ENCODE measurements at regions not wholly inside any gene's neighbourhood (a gene's known extent, or its start where the extent isn't known, plus 50 kb on each side); places are given as distances from the start of the nearest gene placed in this dataset.

DNA sequence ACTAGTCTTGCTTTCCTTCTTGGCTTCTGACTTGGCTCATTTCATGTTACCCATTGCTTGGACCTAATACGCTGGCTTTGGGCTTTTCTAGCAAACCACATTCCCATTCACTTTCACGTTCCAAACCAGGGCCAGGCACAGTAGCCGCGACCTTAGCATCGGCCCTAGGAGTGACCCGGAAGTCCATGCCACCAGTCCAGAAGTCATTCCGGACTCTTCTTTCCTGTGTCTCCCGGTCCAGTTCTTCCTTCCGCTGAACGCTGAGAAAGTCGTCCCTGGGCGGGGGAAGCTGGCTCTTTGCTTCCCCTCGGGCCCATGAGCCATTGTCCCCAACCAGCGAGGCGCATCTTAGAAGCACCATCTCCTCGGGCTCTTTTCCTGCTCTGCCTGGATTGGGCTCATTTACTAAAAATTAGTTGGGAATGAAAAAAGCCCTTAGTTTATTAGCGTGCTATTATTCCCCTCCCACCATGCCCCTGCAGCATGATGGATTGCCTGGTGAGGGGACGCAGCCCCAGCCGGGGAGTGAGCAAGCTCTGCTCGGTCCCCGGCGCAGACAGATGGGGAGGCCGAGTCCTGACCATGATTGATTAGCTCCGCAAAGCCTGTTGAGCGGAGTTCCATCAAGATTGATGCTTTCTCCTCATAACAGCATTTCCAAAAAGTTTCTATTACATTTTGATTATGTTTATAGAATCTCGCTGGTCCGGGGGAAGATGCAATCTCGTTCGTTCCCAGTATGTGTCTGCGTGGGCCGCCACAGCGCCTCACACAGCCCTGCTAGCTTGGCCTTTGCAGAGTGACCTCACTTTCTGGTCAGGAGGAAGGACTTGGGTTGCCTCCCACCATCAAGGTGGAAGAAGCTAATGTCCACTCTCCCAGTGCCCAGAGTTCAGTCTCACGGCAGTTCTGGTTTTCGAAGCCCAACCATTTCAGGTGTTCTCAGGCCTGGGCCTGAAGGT lies 115.1 kb upstream of the TOP1 start:
- Histone ChIP-seq H3K27me3 (ENCODE audit: control insufficient read depth, insufficient read depth, low read length) (no peaks in the 10 kb centered on the region), H3K4me3 (ENCODE audit: low read depth, low read length) (no peak overlapping the region), H3K36me3 (ENCODE audit: control insufficient read depth, insufficient read depth, low read length) (no peaks in the 10 kb centered on the region)
- no peak for TF ChIP-seq CTCF (IDR thresholded peaks at IDR 0.05; ENCODE audit: insufficient read depth, low read length, severe bottlenecking)
- DNase-seq (ENCODE audit: low read depth), result no peak
- FAIRE-seq, result no peak

GRCh38 chr20:40915756-40916155 lies 112.9 kb upstream of the TOP1 start:
- no peak for DNase-seq (ENCODE audit: low read depth)
- TF ChIP-seq CTCF (IDR thresholded peaks at IDR 0.05; ENCODE audit: insufficient read depth, low read length, severe bottlenecking), result no peak
- H3K27me3 ChIP-seq (ENCODE audit: control insufficient read depth, insufficient read depth, low read length), result no peaks in the 10 kb centered on the region
- H3K36me3 ChIP-seq (ENCODE audit: control insufficient read depth, insufficient read depth, low read length), result no peaks in the 10 kb centered on the region
- FAIRE-seq, result no peak
- no peak overlapping the region for H3K4me3 ChIP-seq (ENCODE audit: low read depth, low read length)

- no peaks in the 10 kb centered on the region for H3K27me3 ChIP-seq (ENCODE audit: control insufficient read depth, insufficient read depth, low read length)
- DNase-seq (ENCODE audit: low read depth), result no peak
- no peak for FAIRE-seq
- H3K36me3 ChIP-seq (ENCODE audit: control insufficient read depth, insufficient read depth, low read length), result no peaks in the 10 kb centered on the region
- no peak overlapping the region for H3K4me3 ChIP-seq (ENCODE audit: low read depth, low read length)
- TF ChIP-seq CTCF (IDR thresholded peaks at IDR 0.05; ENCODE audit: insufficient read depth, low read length, severe bottlenecking), result no peak
These were observed 112.3 kb upstream of the TOP1 start for GRCh38 chr20:40916276-40916675.

- Histone ChIP-seq H3K36me3 (ENCODE audit: control insufficient read depth, insufficient read depth, low read length) (no peaks in the 10 kb centered on the region), H3K27me3 (ENCODE audit: control insufficient read depth, insufficient read depth, low read length) (no peaks in the 10 kb centered on the region), H3K4me3 (ENCODE audit: low read depth, low read length) (no peak overlapping the region)
- DNase-seq (ENCODE audit: low read depth), result no peak
- TF ChIP-seq CTCF (IDR thresholded peaks at IDR 0.05; ENCODE audit: insufficient read depth, low read length, severe bottlenecking), result no peak
- FAIRE-seq, result no peak
These were observed 108.3 kb upstream of the TOP1 start for GRCh38 chr20:40920291-40920690.

DNA sequence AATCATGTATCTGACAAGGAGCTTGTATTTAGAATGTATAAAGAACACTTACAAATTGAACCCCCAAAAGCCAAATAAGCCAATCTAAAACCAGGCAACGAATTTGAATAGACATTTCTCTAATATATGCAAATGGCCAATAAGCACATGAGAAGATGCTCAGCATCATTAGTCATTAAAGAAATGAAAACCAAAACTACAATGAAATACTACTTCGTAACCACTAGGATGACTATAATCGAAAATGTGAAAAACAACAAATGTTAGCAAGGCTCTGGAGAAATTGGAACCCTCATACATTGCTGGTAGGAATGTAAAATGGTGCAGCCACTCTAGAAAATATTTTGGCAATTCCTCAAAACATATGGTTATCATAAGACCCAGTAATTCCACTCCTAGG lies 105.8 kb upstream of the TOP1 start:
- H3K36me3 ChIP-seq (ENCODE audit: control insufficient read depth, insufficient read depth, low read length), result no peaks in the 10 kb centered on the region
- TF ChIP-seq CTCF (IDR thresholded peaks at IDR 0.05; ENCODE audit: insufficient read depth, low read length, severe bottlenecking), result no peak
- no peaks in the 10 kb centered on the region for H3K27me3 ChIP-seq (ENCODE audit: control insufficient read depth, insufficient read depth, low read length)
- no peak for DNase-seq (ENCODE audit: low read depth)
- no peak overlapping the region for H3K4me3 ChIP-seq (ENCODE audit: low read depth, low read length)
- FAIRE-seq, result no peak
